HG03378 (cell line): ENCODE measurements at regions not wholly inside any gene's neighbourhood (a gene's known extent, or its start where the extent isn't known, plus 50 kb on each side); places are given as distances from the start of the nearest gene placed in this dataset.

Experiments
- ATAC-seq: cut with Tn5 transposase; IDR thresholded peaks from one replicate; pipeline ENCODE4 v1.9.1; 2021; ENCODE audit warnings: mild to moderate bottlenecking, moderate library complexity; ENCODE audit not compliant: unreplicated experiment

DNA sequence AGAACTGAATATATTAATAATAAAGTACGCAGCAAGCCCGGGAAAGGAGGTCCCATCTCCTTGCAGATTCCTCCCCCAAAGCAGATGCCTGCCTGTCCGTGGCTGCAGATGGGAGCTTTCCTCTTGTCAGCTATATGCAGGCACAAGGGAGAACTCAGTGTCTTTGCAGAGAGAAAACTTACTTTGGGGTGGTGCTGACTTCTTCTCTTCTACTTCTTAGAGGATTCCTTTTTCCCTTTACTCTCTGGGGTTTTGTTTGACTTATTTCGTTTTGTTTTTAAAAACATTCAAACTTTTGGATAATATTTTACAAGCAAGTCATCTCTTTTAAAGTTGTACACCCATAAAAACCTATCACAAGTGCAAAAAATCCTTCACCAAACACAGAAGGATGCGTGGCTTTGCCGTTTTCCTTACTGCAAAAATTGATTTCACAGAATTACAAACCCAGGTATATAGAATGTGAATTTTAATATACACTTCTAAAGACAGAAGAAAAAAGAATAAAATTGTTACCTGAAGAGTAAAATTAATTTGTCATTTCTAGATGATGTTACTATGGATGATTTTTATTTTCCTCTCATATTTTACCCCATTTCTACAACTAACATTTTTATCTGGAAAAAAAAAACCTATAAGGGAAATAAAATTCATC lies 65.3 kb upstream of the IGF1R start:
- no peak for ATAC-seq

GRCh38 chr15:98583771-98584430 lies 64.4 kb upstream of the IGF1R start:
- no peak for ATAC-seq

DNA sequence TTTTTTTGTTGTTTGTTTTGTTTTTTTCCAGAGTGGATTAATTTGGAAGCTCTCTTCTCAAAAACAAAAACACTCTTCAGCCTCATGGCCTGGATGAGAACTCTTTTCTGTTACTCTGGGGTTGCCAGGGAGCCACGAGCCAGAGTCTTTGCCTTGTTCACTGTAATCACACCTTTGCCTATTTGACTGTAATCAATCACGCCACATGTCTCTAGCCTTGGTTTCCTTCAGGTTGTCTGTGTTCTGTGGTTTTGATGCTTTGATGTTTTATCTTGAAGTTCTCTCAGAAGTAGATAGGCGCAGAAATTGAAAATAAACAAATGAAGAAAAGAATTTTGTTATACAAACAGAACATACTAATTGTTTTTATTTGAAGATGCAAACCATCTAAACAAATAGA lies 62.3 kb upstream of the IGF1R start:
- no peak for ATAC-seq

GRCh38 chr15:98592136-98592535 lies 56.2 kb upstream of the IGF1R start:
- no peak for ATAC-seq

- no peak for ATAC-seq
Observed at GRCh38 chr15:98596131-98596530, 52.2 kb upstream of the IGF1R start.

DNA sequence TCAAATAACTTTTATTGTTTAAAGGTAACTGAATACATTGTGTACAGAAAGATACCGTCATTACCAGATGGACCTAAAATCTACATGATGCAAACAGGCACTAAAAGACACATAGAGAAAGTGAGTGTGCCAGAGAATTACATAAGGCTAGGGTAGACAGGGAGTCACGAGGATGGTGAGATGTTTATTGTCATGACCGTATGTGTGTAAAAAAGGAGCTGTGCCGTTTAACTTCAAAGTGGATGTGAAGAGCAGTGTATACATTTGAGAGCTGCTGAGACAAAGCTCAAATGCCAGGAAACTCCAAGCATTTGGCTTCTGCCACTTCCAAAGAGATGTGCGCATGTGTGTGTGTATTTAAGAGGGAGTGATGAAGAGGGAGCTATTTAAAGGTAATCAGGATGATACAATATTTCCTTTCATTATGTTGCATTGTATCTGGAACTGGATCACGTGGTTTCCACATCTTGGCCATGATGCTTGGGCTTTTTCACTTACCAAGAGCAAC lies 51.4 kb upstream of the IGF1R start:
- no peak for ATAC-seq

DNA sequence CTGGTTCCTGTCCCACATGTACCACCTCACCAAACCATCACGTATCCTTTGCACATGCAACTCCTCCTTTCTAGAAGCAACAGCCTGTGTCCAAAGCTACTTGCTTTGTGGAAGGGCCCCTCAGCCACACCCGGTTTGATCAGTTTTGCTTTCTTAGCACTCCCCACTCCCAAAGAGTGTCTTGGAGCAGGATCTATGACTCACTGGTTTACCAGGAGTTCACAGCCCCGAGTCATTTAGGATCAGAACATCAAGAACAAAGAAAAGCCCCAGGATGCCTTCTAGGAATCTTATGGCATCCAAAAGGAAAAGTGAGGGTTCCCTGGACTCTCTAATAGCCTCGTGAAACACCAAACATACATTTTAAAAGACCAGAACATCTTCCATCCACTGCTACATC lies 50.7 kb upstream of the IGF1R start:
- no peak for ATAC-seq
